ENCODE measurements at regions not wholly inside any gene's neighbourhood (a gene's known extent, or its start where the extent isn't known, plus 50 kb on each side); places are given as distances from the start of the nearest gene placed in this dataset.

GRCh38 chr11:122319085-122319484, 203.1 kb upstream of the BLID start:
- Histone ChIP-seq H4K5ac (ENCODE audit: insufficient read length, low read depth, low read length) (no peak overlapping the region), H2BK120ac (replicated peaks; ENCODE audit: low read depth, low read length) (no peak overlapping the region), H2BK20ac (ENCODE audit: low read length) (no peak overlapping the region), H2BK5ac (ENCODE audit: low read depth, low read length) (no peak overlapping the region), H2AK5ac (ENCODE audit: low read depth, low read length) (no peak overlapping the region), H2BK12ac (ENCODE audit: low read depth, low read length) (no peak overlapping the region; the same call in 1 of the 2 replicates), H3K4ac (replicated peaks; ENCODE audit: insufficient read length, low read depth, low read length) (no peak overlapping the region), H3K9ac (replicated peaks in 1 of 4; ENCODE audit: extremely low read depth in 1 of 4, low read depth in 3 of 4, low read length in 3 of 4) (no peak overlapping the region), H3K27ac (ENCODE audit: low read depth, low read length) (no peak overlapping the region), H3K9me3 (ENCODE audit: insufficient read depth in 2 of 2, low read depth in 1 of 2, low read length in 1 of 2) (no peaks in the 10 kb centered on the region), H3K18ac (ENCODE audit: extremely low read depth, low read length) (no peak overlapping the region), H3K36me3 (ENCODE audit: control insufficient read depth in 2 of 4, insufficient read depth in 4 of 4, low read length in 3 of 4) (no peaks in the 10 kb centered on the region), H3K23ac (ENCODE audit: insufficient read length) (no peak overlapping the region), H3K27me3 (replicated peaks in 1 of 4; ENCODE audit: control insufficient read depth in 3 of 4, extremely low read depth in 1 of 4, insufficient read depth in 3 of 4, low read length in 3 of 4) (peaks cover 0 to 2% (median 0%) of the 10 kb centered on the region in 4 experiments; a peak in 1 of 7 replicates), H4K20me1 (replicated peaks in 1 of 2; ENCODE audit: control insufficient read depth in 1 of 2, insufficient read depth in 2 of 2, low read length in 2 of 2) (no peaks in the 10 kb centered on the region), H2AFZ (ENCODE audit: low read length) (no peak overlapping the region), H4K91ac (replicated peaks; ENCODE audit: insufficient read length, low read length) (no peak overlapping the region), H3K4me2 (ENCODE audit: insufficient read depth in 1 of 2, low read depth in 2 of 2, low read length in 2 of 2) (no peak overlapping the region), H3K79me1 (ENCODE audit: low read depth, low read length) (no peaks in the 10 kb centered on the region), H3K4me3 (ENCODE audit: extremely low read depth in 1 of 4, insufficient read depth in 2 of 4, low read depth in 3 of 4, low read length in 4 of 4) (no peak overlapping the region), H2BK15ac (ENCODE audit: low read length) (no peak overlapping the region), H3K23me2 (ENCODE audit: low read depth, low read length) (no peaks in the 10 kb centered on the region), H3K79me2 (ENCODE audit: control insufficient read depth in 1 of 2, insufficient read depth in 2 of 2, low read length in 2 of 2) (no peaks in the 10 kb centered on the region), H3K56ac (replicated peaks; ENCODE audit: insufficient read length, low read depth, low read length) (no peak overlapping the region), H3K4me1 (replicated peaks in 1 of 4; ENCODE audit: control insufficient read depth in 3 of 4, insufficient read depth in 4 of 4, low read length in 3 of 4) (peaks cover 2 to 5% (median 4%) of the 10 kb centered on the region in 4 experiments; a peak in 6 of 7 replicates), H4K8ac (ENCODE audit: extremely low read depth, insufficient read depth, low read length) (no peak overlapping the region), H3K14ac (ENCODE audit: insufficient read length) (no peak overlapping the region)
- no peak for TF ChIP-seq ASH2L (IDR thresholded peaks at IDR 0.05; ENCODE audit: low read length)
- 84% methylated on average over 1 of the region's 1 CpG; no CpG with 5 or more reads in 1 of the 2 experiments for WGBS, 2 experiments (ENCODE audit: extremely low coverage in 1 of 2, insufficient coverage in 1 of 2, insufficient read length in 1 of 2, insufficient replicate concordance in 2 of 2, low coverage in 1 of 2, low lambda C conversion rate in 2 of 2, missing lambda C conversion rate in 1 of 2)
- POLR2A ChIA-PET (ENCODE audit: partially characterized antibody), result no interaction called here
- FAIRE-seq (no peak), DNase-seq (ENCODE audit: low read depth in 1 of 2, low spot score in 2 of 2) (no peak)
- CTCF ChIA-PET (ENCODE audit: partially characterized antibody), result no interaction called here

Measured in H1 (cell line).